KG1 (cell line): ENCODE measurements at regions not wholly inside any gene's neighbourhood (a gene's known extent, or its start where the extent isn't known, plus 50 kb on each side); places are given as distances from the start of the nearest gene placed in this dataset.

Experiments
- DNase-seq: peaks from one replicate; lab custom pipeline; 2025; lab: John Stamatoyannopoulos, UW

- no peak for DNase-seq
Measured at GRCh38 chr2:16899958-16900357, 234.3 kb upstream of the CYRIA start.

DNA sequence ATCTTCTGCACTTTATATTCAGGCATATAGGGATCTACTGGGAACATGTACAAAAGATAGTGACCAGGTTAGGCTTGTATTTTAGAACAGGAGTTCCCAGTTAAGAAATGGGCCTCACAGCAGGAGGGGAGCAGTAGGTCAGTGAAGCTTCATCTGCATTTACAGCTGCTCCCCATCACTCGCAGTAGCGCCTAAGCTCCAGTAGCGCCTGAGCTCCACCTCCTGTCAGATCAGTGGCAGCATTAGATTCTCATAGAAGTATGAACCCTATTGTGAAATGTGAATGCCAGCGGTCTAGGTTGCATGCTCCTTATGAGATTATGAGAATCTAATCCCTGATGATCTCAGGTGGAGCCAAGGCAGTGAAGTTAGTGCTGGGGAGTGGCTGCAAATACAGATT lies 224.4 kb upstream of the CYRIA start:
- no peak for DNase-seq

DNA sequence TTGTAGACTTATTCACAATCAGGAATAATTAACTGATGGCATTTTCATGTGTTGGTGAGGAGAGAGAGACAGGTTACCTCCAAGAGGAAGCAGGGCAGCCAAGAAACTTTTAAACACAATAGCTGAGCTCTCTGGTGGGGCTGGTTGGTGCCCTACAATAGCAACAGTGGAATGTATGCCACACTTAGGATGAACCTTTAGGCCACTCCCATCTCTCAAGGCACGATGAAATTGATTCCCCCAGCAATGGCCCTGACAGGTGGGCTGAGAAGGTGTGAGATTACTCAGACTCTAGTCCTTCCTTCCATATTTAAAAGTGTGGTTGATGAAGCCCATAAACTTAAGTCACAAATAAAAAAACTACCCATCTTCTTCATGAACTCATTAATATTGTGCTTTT lies 219.4 kb upstream of the CYRIA start:
- DNase-seq, result no peak

DNA sequence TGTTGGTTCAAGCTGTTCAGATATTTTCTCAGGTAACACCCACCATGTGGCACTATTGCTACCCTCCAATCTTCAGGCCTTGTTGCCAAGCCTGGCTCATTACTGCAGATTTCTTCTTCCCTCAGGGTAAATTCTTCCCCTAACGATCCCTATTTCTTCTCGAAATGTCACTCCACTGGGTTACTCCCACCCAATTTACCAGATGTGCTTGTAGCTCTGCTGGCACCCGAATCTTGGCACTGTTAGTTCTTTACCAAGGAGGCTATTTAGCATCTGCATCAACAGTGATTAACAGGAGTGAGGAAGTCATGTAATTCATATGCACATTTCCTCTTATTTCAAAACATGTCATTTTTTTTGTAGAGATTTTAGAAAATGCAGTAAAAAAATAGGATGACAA lies 217.1 kb upstream of the CYRIA start:
- DNase-seq, result no peak

DNA sequence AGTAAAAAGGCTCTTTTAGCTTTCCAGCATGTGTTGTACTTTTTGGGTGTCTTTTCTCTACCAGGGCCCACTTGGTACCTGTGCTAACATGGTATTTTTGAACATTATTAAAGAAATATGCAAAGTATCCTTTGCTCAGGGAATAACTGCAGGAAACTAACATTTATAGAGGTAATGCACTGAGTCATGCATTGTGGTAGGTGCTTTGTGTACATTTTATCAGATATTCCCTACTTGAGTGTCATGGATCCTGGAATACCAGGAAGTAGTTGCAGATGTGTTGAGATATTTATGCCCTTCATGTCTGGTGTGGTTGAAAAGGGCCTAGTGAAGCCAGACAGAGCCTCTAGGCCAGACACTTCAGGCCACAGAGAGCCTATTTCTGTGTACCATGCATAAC lies 215.5 kb upstream of the CYRIA start:
- DNase-seq, result no peak

DNA sequence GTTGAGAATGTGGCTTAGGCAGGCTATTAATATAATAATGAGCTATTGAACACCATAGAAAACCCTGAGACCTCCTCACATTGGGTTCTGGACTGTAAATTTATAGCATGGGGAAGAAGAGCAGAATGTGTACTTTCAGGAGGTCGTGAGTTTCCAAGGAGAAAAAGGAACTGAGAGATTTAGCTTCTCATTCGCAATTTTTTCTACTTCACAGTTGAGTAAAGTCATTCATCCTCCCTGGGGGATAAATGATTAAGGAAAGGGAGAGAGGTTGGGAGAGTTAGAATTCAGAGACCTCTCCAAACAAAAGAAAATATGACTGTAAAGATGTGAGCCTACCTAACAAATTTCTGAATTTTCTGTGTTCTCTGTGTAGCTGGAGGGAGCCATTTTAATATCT lies 205.8 kb upstream of the CYRIA start:
- DNase-seq, result no peak

GRCh38 chr2:16870491-16871076 lies 204.9 kb upstream of the CYRIA start:
- no peak for DNase-seq

DNA sequence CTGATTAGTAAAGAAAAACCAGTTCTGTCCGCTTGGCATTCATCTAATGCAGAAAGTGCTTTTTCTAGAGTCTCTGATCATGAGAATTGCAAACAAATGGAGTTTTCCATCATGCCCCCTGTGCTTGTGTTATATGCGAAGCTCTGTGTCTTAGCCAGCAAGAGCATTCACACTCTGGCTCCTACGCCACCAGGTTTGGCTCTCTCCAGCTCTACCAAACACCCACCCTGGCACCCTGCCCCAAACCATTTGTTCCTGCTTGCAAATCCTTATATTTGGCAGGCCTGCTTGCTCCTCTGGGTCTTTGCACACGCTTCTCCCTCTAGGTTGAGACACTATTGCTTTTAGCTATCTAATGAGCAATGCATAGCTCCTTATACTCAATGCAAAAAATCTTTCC lies 204.1 kb upstream of the CYRIA start:
- no peak for DNase-seq

DNA sequence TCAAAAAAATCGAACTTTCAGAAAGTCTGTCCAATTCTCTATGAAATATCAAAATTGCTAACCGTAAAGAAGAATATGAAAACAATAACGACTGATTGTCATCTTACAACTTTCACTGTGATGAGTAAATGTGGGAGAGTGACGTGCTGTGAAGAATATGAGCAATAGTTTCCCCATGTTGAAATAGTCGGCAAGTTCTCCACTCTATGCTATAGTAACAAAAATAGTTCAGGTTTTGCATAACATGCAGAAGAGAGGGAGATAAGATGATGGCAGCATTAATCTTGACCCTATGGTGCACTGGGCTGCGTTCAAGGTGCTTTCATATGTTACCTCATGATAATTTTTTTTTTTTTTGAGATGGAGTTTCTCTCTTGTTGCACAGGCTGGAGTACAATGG lies 196.8 kb upstream of the CYRIA start:
- DNase-seq, result no peak

DNA sequence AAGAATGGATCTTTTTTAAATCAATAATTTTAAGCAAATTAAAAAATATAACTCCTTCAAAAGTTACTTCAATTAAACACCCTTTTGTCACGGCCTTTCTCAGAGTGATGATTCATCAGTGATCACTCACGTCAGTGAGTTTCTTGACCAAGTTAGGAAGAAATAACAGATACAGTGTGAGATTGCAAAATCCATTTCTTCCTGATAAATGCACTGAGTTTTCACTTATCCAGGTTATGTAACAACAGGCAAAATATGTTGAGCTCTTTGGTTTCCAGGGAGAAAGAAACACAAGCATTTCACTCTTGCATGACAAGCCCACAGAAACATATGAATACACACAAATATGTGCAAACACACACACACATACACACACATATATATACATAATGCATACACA lies 195.9 kb upstream of the CYRIA start:
- no peak for DNase-seq

GRCh38 chr2:16861111-16861510 lies 195.5 kb upstream of the CYRIA start:
- DNase-seq, result no peak

- no peak for DNase-seq
Measured at GRCh38 chr2:16860627-16861026, 195.0 kb upstream of the CYRIA start.

GRCh38 chr2:16855183-16855582 lies 189.5 kb upstream of the CYRIA start:
- no peak for DNase-seq

- no peak for DNase-seq
Measured at GRCh38 chr2:16853088-16853487, 187.5 kb upstream of the CYRIA start.

DNA sequence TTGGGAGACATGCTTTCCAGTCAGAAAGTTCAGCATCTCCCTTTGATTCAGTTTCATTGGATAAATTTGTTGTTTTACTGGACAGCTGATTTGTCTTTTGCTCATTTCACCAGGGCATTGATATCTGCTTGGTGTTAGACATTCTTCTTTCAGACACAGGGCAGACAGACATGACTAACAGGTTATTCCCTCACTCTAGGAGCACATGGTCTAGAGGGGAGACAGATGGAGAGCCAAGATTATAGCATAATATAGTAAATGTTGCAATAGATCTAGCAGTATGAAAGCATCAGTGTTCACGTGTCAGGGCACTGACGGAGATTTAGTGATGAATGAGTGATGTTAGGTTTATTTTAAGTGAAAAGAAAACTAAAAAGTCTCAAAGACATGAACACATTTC lies 187.0 kb upstream of the CYRIA start:
- no peak for DNase-seq

- DNase-seq, result no peak
Measured at GRCh38 chr2:16851126-16851525, 185.5 kb upstream of the CYRIA start.

DNA sequence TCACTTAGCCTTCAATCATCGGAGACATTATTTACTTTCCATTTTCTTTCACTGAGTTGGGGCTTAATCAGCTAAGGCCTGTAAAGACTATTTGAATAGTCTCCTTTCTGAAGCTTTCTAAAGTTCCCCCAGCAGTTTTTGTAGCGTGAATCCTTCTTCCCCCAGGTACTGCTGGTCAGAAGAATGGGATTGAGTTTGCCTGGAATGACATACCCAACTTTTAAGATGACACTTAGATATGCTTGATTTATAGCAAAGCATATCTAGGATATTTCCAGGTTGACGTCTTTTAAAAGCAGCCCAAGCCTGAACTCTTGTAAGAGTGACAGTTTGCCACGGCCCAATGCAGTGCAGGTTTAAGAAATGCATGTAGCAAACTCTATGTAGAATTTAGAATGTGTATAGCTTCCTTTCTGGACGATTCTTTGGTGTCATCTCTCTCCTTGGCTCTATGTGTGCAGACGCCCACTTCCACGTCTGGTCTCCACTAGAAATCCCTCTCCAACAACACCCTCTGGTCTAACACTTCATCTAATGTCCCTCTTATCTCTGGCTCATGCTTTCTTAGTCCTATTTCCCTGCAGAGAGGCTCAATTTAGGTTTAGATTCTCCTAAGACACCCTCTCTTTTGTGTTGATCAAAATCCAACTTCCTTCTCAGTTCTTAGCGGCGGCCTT lies 175.0 kb upstream of the CYRIA start:
- DNase-seq, result no peak

DNA sequence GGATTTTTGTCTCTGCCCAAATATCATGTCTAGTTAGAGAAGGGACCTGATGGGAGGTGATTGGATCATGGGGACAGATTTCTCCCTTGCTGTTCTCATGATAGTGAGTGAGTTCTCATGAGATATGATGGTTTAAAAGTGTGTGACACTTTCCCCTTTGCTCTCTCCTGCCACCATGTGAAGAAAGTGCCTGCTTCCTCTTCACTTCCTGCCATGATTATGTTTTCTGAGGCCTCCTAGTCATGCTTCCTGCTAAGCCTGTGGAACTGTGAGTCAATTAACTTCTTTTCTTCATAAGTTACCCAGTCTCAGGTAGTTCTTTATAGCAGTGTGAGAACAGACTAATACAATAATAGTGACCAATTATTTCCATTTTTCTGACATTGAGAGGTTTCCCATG lies 167.3 kb upstream of the CYRIA start:
- no peak for DNase-seq

GRCh38 chr2:16828828-16829160 lies 163.2 kb upstream of the CYRIA start:
- no peak for DNase-seq

GRCh38 chr2:16828044-16828827 lies 162.6 kb upstream of the CYRIA start:
- no peak for DNase-seq

DNA sequence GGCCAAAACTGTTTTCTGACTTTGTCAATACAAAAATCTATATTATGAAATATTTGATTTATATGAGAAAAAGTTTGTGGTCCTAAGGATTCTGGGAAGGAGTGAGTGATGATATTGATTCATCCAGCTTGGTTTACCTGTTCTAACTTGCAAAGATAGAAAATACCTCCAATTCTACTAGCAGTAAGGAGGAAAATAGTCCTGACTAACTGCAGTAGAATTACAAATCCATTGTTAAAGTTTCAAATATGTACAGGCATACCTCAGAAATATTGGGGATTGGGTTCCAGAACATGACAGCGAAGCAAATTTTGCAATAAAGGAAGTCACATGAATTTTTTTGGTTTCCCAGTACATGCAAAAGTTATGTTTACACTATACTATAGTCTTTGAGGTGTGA lies 158.8 kb upstream of the CYRIA start:
- no peak for DNase-seq

- no peak for DNase-seq
Measured at GRCh38 chr2:16821692-16822091, 156.1 kb upstream of the CYRIA start.

DNA sequence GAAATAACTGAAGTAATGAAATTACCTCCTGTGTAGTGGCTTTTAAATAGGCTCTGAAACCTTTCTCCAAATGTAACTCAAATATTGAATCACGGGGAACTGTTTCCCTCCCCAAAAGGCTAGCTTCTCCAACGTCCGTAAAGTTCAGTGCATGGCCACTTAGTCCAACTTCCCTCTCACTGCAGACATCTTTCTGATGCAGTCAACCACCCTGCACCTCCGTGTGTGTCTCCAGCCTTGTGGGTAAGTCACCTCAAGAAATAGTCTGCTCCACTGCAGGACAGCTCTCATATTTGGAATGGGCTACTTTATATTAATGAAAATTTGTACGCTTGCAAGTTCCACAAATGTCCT lies 152.5 kb upstream of the CYRIA start:
- no peak for DNase-seq
